ENCODE measurements at regions not wholly inside any gene's neighbourhood (a gene's known extent, or its start where the extent isn't known, plus 50 kb on each side); places are given as distances from the start of the nearest gene placed in this dataset.

GRCh38 chr15:48059791-48060190 is 61.0 kb upstream of the SLC24A5 start:
- no peak for TF ChIP-seq CTCF (IDR thresholded peaks at IDR 0.05; ENCODE audit: low read length)
- no peak for TF ChIP-seq EZH2 (optimal IDR thresholded peaks at IDR 0.05; ENCODE audit: low read depth, low read length)
- no peak for TF ChIP-seq EZH2phosphoT487 (IDR thresholded peaks at IDR 0.05; ENCODE audit: low read length)
